Stimulated activated CD4-positive, alpha-beta T cell treated with anti-CD3 and anti-CD28 coated beads, Interleukin-4, amount 100 ng/mL, for 48 hours (primary cell): ENCODE measurements at regions not wholly inside any gene's neighbourhood (a gene's known extent, or its start where the extent isn't known, plus 50 kb on each side); places are given as distances from the start of the nearest gene placed in this dataset.
A peak's percentile ranks its signal among the peaks of the same experiment; 100 is the strongest.
"Not testable (repeated sequence)": the region's sequence is repeated elsewhere in the genome, so short reads cannot be mapped to it uniquely, and the experiment has no call there.

Experiments used
- DNase-seq, 2 donors: peaks; one replicate each; pipeline ENCODE4 v3.0.0-alpha.2; 2020; ENCODE audit warnings: low read depth in 2 of 2

GRCh38 chr6:28623242-28623641, 97.6 kb downstream of the GPX5 start:
- DNase-seq: not testable (repeated sequence)

- not testable (repeated sequence) for DNase-seq
These were observed 100.7 kb downstream of the GPX5 start for GRCh38 chr6:28626386-28626785.

- no peak for DNase-seq
These were observed 106.7 kb downstream of the GPX5 start for GRCh38 chr6:28632326-28632851.

GRCh38 chr6:28633445-28634215, 107.9 kb downstream of the GPX5 start:
- no peak for DNase-seq

- DNase-seq: no peak
These were observed 108.7 kb downstream of the GPX5 start for GRCh38 chr6:28634411-28634760.

- no peak for DNase-seq
These were observed 109.3 kb downstream of the GPX5 start for GRCh38 chr6:28634761-28635546.

- no peak for DNase-seq
These were observed 110.0 kb downstream of the GPX5 start for GRCh38 chr6:28635547-28636158.

GRCh38 chr6:28638787-28639430, 113.2 kb downstream of the GPX5 start:
- no peak for DNase-seq

- DNase-seq: not testable (repeated sequence)
These were observed 114.0 kb downstream of the GPX5 start for GRCh38 chr6:28639445-28640290.

- DNase-seq: peak; percentile 46 to 47
These were observed 117.5 kb downstream of the GPX5 start for GRCh38 chr6:28643017-28643740.

- DNase-seq: no peak
These were observed 121.0 kb downstream of the GPX5 start for GRCh38 chr6:28646650-28647049.

- DNase-seq: peak; percentile 67 to 71
These were observed 122.6 kb downstream of the GPX5 start for GRCh38 chr6:28648035-28648877.

- no peak for DNase-seq
These were observed 123.2 kb downstream of the GPX5 start for GRCh38 chr6:28648878-28649375.

- no peak for DNase-seq
These were observed 125.5 kb downstream of the GPX5 start for GRCh38 chr6:28651161-28651560.

- no peak for DNase-seq
These were observed 128.2 kb downstream of the GPX5 start for GRCh38 chr6:28653876-28654275.

- no peak for DNase-seq
These were observed 129.5 kb downstream of the GPX5 start for GRCh38 chr6:28655164-28655563.

- DNase-seq: no peak
These were observed 131.0 kb downstream of the GPX5 start for GRCh38 chr6:28656715-28657114.

GRCh38 chr6:28657381-28657768, 131.7 kb downstream of the GPX5 start:
- DNase-seq: no peak

GRCh38 chr6:28657769-28658465, 132.2 kb downstream of the GPX5 start:
- peak; percentile 56 to 77 for DNase-seq
